ENCODE measurements at regions not wholly inside any gene's neighbourhood (a gene's known extent, or its start where the extent isn't known, plus 50 kb on each side); places are given as distances from the start of the nearest gene placed in this dataset.
A peak's percentile ranks its signal among the peaks of the same experiment; 100 is the strongest.
"Not testable (repeated sequence)": the region's sequence is repeated elsewhere in the genome, so short reads cannot be mapped to it uniquely, and the experiment has no call there.

- Histone ChIP-seq H3K27ac (no peak overlapping the region), H3K4me1 (no peaks in the 10 kb centered on the region), H3K4me3 (no peak overlapping the region), H3K36me3 (no peaks in the 10 kb centered on the region), H3K9me3 (no peaks in the 10 kb centered on the region), H3K27me3 (no peaks in the 10 kb centered on the region)
- peak in 1 of 2 donors; percentile 47 for DNase-seq (ENCODE audit: extremely low spot score in 2 of 2)
- no peak for TF ChIP-seq POLR2AphosphoS5 (IDR thresholded peaks at IDR 0.05; ENCODE audit: insufficient read depth in 1 of 2, low read depth in 1 of 2)
- TF ChIP-seq CTCF (IDR thresholded peaks at IDR 0.05): no peak
- no peak for TF ChIP-seq POLR2A (IDR thresholded peaks at IDR 0.05)
- intact Hi-C loops (cut with DNase I): no loop called here
Measured at GRCh38 chr2:16348821-16349515, 316.7 kb downstream of the CYRIA start.

- Histone ChIP-seq H3K4me1 (no peaks in the 10 kb centered on the region), H3K27ac (no peak overlapping the region), H3K27me3 (no peaks in the 10 kb centered on the region), H3K4me3 (no peak overlapping the region), H3K9me3 (no peaks in the 10 kb centered on the region), H3K36me3 (no peaks in the 10 kb centered on the region)
- DNase-seq (ENCODE audit: extremely low spot score in 2 of 2): peak in 1 of 2 donors; percentile 11
- TF ChIP-seq CTCF (IDR thresholded peaks at IDR 0.05) (no peak), POLR2A (IDR thresholded peaks at IDR 0.05) (no peak), POLR2AphosphoS5 (IDR thresholded peaks at IDR 0.05; ENCODE audit: insufficient read depth in 1 of 2, low read depth in 1 of 2) (no peak)
- intact Hi-C loops (cut with DNase I): no loop called here
Measured at GRCh38 chr2:16346671-16347070, 319.0 kb downstream of the CYRIA start.

- H3K4me3 ChIP-seq; intact Hi-C loops (cut with DNase I); H3K27me3 ChIP-seq; H3K27ac ChIP-seq; H3K9me3 ChIP-seq; H3K4me1 ChIP-seq; H3K36me3 ChIP-seq: not testable (repeated sequence)
- peak in 1 of 2 donors; percentile 34 for DNase-seq (ENCODE audit: extremely low spot score in 2 of 2)
Measured at GRCh38 chr2:16345231-16345630, 320.4 kb downstream of the CYRIA start.

GRCh38 chr2:16339206-16339605, 326.4 kb downstream of the CYRIA start:
- DNase-seq (ENCODE audit: extremely low spot score in 2 of 2): no peak
- Histone ChIP-seq H3K27ac (no peak overlapping the region), H3K9me3 (no peaks in the 10 kb centered on the region), H3K4me1 (no peaks in the 10 kb centered on the region), H3K4me3 (no peak overlapping the region), H3K36me3 (no peaks in the 10 kb centered on the region), H3K27me3 (no peaks in the 10 kb centered on the region)
- TF ChIP-seq POLR2AphosphoS5 (IDR thresholded peaks at IDR 0.05; ENCODE audit: insufficient read depth in 1 of 2, low read depth in 1 of 2) (no peak), CTCF (IDR thresholded peaks at IDR 0.05) (no peak), POLR2A (IDR thresholded peaks at IDR 0.05) (no peak)
- intact Hi-C loops (cut with DNase I): no loop called here

GRCh38 chr2:16338026-16338425, 327.6 kb downstream of the CYRIA start:
- Histone ChIP-seq H3K36me3 (no peaks in the 10 kb centered on the region), H3K27ac (no peak overlapping the region), H3K4me1 (no peaks in the 10 kb centered on the region), H3K4me3 (no peak overlapping the region), H3K9me3 (no peaks in the 10 kb centered on the region), H3K27me3 (no peaks in the 10 kb centered on the region)
- DNase-seq (ENCODE audit: extremely low spot score in 2 of 2): peak in 1 of 2 donors; percentile 58
- intact Hi-C loops (cut with DNase I): no loop called here
- no peak for TF ChIP-seq CTCF (IDR thresholded peaks at IDR 0.05)
- TF ChIP-seq POLR2A (IDR thresholded peaks at IDR 0.05): no peak
- no peak for TF ChIP-seq POLR2AphosphoS5 (IDR thresholded peaks at IDR 0.05; ENCODE audit: insufficient read depth in 1 of 2, low read depth in 1 of 2)
